ENCODE measurements at regions not wholly inside any gene's neighbourhood (a gene's known extent, or its start where the extent isn't known, plus 50 kb on each side); places are given as distances from the start of the nearest gene placed in this dataset.

DNA sequence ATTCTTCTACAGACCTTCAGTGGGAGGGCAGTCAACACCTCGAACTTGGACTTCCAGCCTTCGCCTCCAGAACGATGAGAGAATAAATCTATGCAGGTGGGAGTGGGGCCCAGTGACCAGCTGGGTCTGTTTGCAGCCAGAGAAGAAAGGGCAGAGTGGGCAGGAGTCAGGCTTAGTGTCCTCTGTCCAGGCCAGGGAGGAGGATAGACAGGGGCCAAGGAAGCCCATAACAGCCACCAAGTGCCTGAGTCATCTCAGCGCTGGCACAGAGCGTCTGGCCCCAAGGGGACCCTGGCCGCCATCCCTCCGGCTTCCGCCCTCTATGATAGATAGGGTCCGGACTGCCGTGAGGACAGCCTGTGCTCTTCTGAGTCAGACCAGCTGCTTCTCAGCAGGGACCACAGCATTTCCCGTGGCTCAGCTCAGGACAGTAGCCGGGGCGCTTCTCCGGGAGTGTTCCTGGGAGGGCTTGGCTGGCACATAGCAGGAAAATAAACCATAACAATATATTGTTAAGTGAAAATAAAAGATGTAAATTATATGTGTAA, 133.1 kb upstream of the C1orf174 start:
- TF ChIP-seq, protein P1, sequence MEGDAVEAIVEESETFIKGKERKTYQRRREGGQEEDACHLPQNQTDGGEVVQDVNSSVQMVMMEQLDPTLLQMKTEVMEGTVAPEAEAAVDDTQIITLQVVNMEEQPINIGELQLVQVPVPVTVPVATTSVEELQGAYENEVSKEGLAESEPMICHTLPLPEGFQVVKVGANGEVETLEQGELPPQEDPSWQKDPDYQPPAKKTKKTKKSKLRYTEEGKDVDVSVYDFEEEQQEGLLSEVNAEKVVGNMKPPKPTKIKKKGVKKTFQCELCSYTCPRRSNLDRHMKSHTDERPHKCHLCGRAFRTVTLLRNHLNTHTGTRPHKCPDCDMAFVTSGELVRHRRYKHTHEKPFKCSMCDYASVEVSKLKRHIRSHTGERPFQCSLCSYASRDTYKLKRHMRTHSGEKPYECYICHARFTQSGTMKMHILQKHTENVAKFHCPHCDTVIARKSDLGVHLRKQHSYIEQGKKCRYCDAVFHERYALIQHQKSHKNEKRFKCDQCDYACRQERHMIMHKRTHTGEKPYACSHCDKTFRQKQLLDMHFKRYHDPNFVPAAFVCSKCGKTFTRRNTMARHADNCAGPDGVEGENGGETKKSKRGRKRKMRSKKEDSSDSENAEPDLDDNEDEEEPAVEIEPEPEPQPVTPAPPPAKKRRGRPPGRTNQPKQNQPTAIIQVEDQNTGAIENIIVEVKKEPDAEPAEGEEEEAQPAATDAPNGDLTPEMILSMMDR (IDR thresholded peaks at IDR 0.05), result no peak
- no peak for TF ChIP-seq POLR2A (IDR thresholded peaks at IDR 0.05)

All from right lobe of liver (tissue), 4 donors.